DMS53 treated with DMSO at 0.1 percent for 48 hours (cell line): ENCODE measurements at regions not wholly inside any gene's neighbourhood (a gene's known extent, or its start where the extent isn't known, plus 50 kb on each side); places are given as distances from the start of the nearest gene placed in this dataset.

Source experiments
- DNase-seq: peaks from one replicate; lab custom pipeline; 2025; ENCODE audit not compliant: unreplicated experiment; lab: John Stamatoyannopoulos, UW

DNA sequence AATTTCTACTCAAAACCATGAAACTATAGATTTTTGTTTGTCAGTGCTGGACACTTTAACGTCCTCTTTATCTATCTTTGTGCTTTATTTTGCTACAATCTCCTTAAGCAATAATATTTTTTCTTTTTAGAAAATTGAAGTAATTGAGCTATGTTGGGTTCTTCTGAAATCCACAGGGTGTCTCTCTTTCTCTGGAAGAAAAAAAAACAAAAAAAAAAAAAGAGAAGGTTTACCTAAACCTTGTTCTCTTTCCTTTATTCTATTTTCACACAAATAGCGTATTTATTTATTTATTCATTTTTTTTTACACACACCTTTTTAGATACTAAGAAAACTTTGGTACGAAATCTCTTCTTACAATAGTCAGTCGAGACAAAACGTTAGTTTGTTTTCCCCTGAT lies 601.0 kb downstream of the EDEM1 start:
- DNase-seq = no peak

DNA sequence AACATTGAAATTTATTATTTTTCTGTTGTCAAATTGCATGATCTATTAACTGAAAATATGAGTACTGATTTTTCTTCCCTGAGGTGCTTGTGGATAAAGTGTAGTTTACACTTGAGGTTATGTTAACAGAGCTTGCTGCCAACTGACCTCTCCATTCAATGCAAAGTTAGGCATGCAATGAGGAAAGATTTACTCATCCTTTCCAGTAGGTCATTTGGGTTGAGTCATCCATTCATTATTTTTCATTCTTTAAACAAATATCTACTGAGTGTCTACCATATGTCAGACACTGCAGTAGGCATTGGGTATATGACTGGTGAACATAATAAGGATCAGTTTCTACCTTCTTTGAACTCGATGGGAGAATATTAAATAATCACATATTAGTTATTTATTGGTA lies 604.1 kb downstream of the EDEM1 start:
- peak; percentile 22 for DNase-seq

DNA sequence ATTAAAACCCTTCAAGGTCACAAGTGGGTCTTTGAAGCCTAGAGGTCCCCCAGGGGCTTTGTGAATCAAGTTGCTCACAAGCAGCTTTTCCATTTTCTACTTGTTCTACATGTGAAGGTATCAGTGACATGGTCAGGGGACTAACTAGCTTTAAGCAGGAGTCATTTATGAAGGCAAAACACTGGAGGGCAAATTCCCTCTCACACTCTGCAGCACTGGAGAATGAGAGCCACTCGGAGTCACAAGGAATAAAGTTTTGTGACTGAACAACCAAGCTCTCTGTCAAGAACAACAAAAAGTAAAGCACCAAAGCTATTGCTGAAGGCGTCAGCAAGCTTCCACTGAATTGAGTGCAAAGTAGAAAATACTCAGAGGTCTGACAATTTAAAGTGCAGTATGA lies 609.0 kb downstream of the EDEM1 start:
- no peak for DNase-seq

DNA sequence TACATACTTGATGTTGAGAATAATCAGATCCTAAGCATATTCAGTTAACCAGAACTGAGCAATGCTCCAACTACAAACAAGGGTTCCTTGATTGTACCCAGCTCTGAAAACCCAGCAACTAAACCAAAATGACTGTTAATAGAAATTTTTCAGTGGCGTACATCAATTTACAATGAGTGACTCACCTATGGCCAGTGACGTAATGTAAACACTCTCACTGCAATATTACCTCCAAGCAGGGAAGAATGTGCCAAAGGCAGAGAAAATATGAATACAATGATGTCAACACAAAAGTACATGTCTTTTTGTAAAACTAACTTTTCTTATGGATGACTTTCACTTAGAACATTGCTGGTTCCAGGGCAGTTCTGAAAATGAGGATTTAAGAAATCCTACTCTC lies 611.3 kb downstream of the EDEM1 start:
- peak; percentile 46 for DNase-seq

DNA sequence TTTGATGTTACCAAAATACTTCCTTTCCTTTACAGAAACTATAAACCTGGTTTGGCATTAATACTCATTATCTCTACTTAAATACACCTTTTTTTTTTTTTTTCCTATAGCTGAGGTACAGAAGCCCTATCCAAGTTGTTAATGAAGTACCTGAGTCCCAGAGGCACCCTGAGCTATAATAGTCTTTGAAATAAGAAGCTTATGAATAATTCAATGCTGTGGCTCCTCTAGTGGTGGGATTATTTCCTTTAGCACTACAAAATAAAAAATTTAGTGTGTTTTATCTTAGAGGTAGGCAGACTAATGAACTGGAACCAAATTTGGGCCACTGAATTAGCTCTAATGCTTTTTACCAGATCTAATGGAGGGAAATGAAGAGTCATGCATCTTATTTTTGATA lies 611.9 kb downstream of the EDEM1 start:
- no peak for DNase-seq

DNA sequence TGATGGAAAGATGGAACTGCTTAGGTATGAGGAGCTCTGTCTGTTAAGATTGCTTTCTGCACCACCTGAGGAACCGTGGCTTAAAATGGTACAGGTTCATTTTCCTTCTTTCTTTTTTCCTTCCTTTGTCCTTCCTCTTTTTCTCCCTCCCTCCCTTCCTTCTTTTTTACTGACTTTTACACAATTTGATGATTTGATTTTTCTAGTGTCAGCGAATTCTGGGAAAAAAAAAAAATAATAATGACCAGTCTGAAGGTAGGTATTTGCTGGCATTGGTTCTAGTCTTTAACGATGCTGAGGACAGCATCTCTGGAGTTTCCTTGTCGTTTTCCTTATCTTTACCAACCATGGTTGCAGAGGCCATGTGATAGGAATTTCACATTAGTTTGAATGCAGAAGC lies 613.5 kb downstream of the EDEM1 start:
- no peak for DNase-seq

DNA sequence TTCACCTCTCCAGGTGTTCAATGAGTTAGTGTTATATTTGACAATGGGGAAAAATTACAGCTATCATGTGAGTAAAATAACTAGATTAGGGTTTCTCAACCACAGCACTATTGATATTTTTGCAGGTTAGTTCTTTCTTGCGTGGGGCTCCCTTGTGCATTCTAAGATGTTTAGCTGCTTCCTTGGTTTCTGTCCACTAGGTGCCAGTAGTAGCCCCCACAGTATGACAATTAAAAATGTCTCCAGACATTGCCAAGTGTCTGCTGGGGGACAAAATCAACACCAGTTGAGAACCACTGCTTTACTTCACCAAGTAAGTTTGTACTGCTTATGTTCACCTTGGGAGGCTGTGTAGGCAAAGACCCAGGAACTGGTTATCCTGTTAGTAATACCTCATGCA lies 618.7 kb downstream of the EDEM1 start:
- no peak for DNase-seq

DNA sequence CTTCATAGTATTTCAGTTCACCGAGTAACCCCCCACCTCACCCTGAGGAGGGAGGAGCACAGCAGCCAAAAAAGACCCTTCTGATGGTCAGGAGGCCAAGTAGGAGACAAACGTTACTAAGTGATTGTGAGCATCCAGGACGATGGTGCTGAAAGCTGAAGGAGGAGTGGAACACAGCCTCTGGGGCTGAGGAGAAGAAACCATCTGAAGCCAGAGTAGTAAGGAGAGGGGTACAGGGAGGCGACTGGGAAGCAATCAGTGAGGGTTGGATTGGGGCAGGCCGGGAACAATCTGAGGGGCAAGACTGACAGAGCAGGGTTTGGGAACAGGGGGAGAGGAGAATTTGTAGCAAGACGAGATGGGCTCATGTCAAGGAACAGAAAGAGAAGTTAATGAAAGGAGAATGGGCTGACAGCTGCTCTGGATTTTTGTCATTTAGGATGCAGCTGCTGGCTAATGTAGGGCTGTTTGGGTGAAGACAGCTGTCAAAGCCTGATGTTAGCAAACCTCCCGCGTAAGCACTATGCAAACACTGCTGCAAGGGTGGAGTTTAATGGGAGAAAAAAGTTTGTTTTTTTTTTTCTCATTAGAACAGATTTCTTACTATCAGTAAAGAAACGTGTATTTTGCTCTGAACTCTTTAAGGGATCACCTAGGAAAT lies 622.2 kb downstream of the EDEM1 start:
- no peak for DNase-seq

DNA sequence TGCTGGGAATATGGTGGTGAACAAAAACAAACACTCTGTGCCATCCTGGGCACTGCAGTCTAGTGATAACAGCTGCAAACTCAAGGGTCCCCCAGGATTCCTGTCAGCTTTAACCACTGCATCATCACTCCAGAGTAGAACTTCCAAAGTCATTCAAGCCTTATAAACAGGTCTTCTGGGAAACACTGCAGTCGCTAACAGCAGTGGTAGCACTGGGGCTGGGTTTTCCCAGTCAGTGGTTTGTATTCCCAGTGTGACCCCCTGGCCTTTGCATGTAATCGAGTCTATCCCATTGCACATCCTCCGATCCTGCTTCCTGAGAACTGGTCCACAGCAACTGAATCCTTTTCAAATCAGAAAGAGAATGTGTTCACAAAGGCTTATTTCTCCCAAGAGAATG lies 623.5 kb downstream of the EDEM1 start:
- DNase-seq = no peak

DNA sequence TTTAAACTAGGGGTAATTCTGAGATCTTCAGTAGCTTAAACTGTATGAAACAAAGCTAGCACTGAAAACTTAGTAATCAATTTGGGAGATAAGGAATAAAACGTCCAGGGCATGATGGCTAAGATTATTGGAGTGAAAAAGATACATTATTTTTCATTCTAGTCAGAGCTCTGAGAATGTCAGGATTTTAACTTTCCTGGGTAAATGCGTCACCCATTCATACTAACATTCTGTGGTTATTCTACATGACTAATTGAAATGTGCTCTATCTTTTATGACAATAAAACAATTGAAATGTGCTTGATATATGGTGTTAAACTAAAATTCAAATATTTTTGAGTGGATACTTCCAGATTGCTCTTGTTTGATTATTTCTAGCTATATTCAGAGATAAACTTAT lies 626.0 kb downstream of the EDEM1 start:
- no peak for DNase-seq

DNA sequence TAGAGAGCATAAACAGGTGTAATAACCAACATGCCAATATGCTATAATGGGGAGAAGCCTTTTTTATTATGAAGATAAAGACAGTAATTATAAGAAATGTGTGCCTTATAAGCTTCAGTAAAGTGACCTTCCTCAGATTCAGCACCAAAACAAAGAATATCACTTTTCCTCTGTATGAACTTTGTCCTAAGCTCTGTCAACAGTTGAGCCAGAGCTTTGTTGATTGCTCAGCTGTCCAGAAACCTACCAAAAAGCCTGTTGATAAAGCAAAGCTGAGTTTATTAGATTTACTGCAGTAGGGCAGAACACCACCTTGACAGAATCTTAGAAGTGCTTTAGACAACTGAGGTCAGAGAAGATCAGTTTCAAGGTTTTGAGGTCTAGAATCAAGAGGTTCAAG lies 635.3 kb downstream of the EDEM1 start:
- no peak for DNase-seq

DNA sequence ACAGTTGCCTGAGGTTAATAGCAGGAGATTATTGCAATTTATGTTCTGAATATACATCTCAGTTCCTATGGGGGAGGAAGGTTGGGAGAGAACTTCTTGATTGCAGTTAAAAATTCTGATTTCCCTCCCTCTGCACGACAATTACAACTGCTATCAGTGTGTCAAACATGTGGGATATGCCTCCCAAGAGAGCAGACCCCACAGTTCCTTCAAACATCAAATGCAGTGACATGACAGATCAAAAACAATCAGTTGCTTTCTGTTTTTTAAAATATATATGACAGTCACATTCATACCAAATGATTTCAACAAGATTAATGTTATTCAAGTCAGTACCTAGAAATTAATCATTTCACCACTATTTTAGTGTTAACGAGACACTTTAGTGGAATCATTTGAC lies 639.0 kb downstream of the EDEM1 start:
- DNase-seq = no peak

DNA sequence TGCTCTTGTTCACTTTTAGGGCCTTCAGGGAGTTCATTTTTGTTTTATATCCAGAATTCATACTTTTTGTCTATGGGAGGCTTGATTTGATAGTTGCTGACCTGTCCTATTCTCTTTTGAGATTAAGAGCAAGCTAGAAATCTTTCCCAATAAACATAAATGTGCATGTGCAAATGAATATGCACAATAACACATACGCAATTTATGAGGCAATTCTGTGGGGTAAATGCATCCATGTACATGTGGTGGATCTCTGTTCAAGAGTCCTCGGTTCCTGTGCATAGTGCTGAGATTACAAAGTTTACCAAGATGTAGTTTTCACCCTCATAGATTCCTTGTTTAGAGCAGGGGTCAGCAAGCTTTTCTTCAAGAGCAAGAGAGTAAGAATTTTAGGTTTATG lies 640.7 kb downstream of the EDEM1 start:
- no peak for DNase-seq

DNA sequence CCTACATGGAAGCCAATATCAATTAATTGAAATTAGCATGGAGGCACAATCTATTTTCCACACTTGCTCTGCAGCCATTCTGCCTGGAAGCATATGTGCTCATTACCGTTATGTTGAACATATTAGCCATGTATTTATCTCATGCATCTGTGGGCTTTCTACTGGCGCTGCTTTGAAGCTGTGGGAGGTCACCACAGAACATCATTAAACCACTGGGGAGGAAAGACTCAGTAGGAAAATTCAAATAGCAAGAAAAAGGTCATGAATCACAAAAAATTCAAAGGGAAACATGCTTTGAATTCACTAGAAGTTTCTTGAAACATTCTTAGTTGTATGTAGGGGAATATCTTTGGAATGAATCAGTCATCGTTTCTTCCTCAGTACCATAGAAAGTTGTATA lies 652.5 kb downstream of the EDEM1 start:
- DNase-seq = no peak

DNA sequence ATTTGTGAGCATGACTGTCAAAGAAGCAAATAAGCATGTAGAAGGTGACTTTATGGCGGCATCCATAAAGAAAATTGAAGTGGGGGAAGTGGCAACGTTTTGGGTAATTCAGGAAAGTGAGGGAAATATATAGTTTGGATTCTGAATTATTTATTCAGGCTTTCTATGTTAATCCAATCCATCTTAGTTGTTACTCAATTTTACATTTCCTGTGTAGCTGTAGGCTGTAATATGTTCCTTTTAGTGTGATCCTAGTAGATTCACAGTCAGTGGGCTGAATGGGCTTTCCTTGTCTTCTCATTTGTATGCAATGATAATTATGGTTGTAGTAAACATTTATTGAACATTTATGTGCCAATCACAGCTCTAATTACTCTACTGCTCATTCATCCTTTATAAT lies 654.1 kb downstream of the EDEM1 start:
- DNase-seq = no peak

DNA sequence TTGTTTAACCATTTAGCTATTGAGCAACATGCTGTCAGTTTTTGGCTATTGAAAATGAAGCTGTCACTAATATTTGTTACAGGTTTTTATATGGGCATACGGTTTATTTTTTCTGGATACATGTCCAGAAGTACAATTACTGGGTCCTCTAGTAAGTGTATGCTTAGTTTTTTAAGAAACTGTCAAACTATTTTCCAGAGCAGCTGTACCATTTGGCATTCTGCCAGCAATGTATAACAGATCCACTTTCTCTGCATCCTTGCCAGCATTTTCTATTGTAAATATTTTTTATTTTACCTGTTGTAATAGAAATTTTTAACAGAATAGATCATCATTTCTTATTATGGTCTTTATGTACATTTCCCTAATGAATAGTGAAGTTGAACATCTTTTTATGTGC lies 658.8 kb downstream of the EDEM1 start:
- no peak for DNase-seq

DNA sequence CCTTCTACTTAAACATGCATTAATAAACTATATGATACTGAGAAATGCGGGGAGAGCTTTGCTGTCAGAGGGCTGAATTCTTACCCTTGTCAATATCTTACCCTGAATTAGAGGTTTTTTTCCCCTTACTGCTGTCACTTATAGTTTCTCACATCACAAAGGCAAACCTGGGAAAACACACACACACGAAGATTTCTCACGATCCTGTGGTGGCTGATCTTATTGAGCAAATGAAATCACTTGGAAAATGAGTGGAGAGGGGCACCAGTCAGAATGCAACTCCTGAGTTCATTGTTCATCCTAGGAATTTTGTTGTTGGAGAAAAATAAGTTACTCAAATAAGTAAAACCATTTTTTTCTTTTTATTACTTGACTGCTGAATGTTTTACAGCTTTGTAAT lies 673.6 kb downstream of the EDEM1 start:
- no peak for DNase-seq

DNA sequence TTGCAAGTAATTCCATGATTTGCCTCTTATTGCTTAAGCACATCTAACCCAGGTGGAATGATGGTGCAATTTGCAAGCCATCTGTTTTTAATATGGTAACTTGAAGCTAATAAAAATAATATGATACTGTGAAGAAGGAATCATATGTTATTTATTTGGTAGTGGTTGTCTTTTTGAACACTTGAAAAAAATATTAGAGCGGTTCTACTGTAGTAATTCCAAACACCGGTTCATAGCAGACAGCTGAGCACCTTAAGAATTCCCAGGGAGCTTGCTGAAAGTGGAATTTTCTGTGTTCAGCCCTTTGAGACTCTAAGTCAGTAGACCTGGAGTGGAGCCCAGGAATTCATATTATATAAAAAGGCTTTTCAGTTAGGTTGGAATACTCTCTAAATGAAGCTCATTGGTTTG lies 687.4 kb downstream of the EDEM1 start:
- no peak for DNase-seq

DNA sequence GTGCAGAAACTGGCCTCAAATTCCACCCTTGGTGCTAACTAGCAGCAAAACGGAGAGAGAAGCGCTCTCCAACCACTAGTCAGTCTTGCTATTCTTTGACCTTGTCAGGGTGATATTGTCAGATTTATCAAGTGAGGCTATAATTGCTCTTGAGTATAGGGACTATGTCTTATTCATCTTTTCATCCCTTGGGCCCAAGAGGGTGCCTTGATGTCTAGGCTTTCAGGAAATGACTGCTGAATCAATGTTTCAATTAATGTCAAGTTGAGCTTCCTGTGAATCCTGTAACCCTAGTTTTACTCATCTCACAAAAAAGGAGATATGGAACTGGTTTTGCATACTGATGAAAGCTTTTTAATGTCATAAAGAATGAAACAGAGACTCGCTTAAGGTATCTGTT lies 701.3 kb downstream of the EDEM1 start:
- no peak for DNase-seq

DNA sequence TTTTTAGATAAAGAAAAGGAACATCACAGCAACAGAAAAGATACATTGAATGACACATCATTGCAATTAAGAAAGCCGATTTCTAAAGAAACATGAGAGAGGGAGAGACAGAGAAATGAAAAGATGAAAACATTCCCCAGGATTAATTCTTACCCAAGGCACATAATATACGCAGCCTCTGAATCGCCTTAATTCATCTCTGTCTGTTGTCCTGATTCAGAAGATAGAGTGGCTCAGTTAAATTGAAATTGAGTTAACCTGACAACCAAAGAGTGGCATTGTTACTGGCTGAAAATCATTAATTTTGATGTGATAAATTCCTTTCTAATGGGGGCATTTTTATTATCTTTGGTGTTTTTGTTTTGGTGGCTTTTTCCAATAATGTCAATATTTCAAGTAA lies 701.9 kb downstream of the EDEM1 start:
- no peak for DNase-seq

DNA sequence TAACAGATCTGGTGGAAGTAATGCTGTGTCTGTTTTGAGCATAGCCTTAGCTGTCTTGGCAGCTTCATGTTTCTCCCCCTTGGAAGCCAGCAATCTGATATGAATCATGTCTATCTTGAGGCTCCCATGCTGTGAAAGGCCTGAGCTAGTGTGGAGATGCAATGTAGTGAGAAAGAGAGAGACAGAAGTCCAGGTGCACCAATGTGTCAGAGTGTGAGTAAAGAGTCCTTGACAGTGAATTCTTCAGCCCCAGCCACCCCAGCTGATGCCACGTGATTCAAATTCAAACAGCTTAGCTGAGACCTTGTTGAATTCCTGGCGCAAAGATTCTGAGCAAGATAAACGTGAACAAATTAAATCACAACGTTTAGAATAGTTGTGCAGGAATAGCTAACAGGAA lies 704.2 kb downstream of the EDEM1 start:
- no peak for DNase-seq

DNA sequence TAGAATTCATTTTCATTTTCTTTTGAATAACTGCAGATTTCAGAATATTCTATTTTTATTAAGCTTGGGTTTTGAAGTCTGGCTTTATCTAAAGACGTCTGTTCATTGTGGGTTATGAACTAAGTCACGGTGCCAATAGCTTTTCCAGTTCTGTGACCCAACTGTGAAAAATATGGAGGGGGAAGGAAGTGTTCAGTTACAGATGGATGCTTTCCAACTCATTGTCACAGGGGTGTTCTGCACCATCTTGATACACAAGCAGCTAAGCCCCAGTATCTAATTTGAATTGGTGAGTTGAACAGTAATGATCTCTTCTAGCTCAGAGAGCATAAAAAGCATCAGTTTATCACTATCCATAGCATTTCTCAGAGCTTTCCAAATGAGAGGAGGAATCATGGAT lies 710.6 kb downstream of the EDEM1 start:
- no peak for DNase-seq

DNA sequence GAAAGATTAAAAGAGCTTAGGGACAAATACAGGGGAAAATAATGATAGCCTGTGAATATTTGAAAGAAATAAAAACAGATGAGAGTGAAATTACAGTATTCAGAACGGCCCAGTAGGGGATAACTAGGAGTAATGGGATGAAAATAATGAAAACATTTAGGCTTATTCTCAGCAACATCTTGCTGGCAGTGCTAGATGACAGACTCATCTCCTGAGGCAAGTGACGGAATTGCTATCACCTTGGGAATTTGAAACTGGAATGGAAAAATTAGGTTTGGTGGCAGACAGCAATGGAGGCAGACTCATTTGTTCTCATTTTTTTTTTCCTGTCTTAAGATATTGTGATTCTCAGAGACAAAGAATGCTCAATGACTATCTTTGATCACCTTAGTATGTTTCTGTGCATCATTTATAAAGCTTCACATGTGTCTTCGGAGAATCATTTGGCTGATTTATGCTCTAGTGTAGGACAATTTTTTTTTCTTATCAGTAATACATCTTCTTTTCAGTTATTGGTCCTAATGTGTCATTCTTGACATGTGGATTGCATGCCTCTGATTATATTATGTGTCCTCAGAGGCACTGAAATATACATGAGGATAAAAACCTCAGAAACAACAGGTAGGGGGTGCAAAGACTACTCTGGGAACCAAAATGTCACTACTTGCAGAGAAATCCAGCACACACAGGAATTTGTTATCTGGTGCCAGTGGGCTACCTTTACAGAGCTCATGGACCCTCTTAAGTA lies 711.7 kb downstream of the EDEM1 start:
- no peak for DNase-seq
